Stimulated activated CD4-positive, alpha-beta T cell treated with anti-CD3 and anti-CD28 coated beads, Interleukin-15, amount 100 ng/mL, for 24 hours (primary cell): ENCODE measurements at regions not wholly inside any gene's neighbourhood (a gene's known extent, or its start where the extent isn't known, plus 50 kb on each side); places are given as distances from the start of the nearest gene placed in this dataset.

Experiments
- DNase-seq: peaks from one replicate; pipeline ENCODE4 v3.0.0-alpha.2; 2020

- DNase-seq: no peak
These were observed 1444.5 kb upstream of the CADM2 start for GRCh38 chr3:83514130-83514914.

GRCh38 chr3:83515123-83515522 is 1443.7 kb upstream of the CADM2 start:
- DNase-seq: no peak

- no peak for DNase-seq
These were observed 1435.2 kb upstream of the CADM2 start for GRCh38 chr3:83523470-83524073.

GRCh38 chr3:83524901-83525300 is 1433.9 kb upstream of the CADM2 start:
- no peak for DNase-seq

GRCh38 chr3:83559082-83559481 is 1399.7 kb upstream of the CADM2 start:
- DNase-seq: no peak

- DNase-seq: no peak
These were observed 1390.9 kb upstream of the CADM2 start for GRCh38 chr3:83567935-83568334.

GRCh38 chr3:83581546-83581945 is 1377.2 kb upstream of the CADM2 start:
- no peak for DNase-seq

- no peak for DNase-seq
These were observed 1357.1 kb upstream of the CADM2 start for GRCh38 chr3:83601704-83602103.

- no peak for DNase-seq
These were observed 1336.3 kb upstream of the CADM2 start for GRCh38 chr3:83622526-83622925.

- no peak for DNase-seq
These were observed 1333.5 kb upstream of the CADM2 start for GRCh38 chr3:83625261-83625660.

GRCh38 chr3:83628471-83628870 is 1330.3 kb upstream of the CADM2 start:
- DNase-seq: no peak

- no peak for DNase-seq
These were observed 1326.3 kb upstream of the CADM2 start for GRCh38 chr3:83632526-83632925.

- no peak for DNase-seq
These were observed 1325.0 kb upstream of the CADM2 start for GRCh38 chr3:83633758-83634157.

GRCh38 chr3:83649692-83650091 is 1309.1 kb upstream of the CADM2 start:
- no peak for DNase-seq

GRCh38 chr3:83655083-83655482 is 1303.7 kb upstream of the CADM2 start:
- no peak for DNase-seq

- no peak for DNase-seq
These were observed 1296.3 kb upstream of the CADM2 start for GRCh38 chr3:83662381-83662960.

GRCh38 chr3:83670416-83670815 is 1288.4 kb upstream of the CADM2 start:
- no peak for DNase-seq

GRCh38 chr3:83683937-83684598 is 1274.7 kb upstream of the CADM2 start:
- DNase-seq: no peak

GRCh38 chr3:83706669-83707068 is 1252.1 kb upstream of the CADM2 start:
- DNase-seq: no peak

- DNase-seq: no peak
These were observed 1243.5 kb upstream of the CADM2 start for GRCh38 chr3:83715307-83715706.

- DNase-seq: no peak
These were observed 1229.2 kb upstream of the CADM2 start for GRCh38 chr3:83729576-83729975.

- no peak for DNase-seq
These were observed 1224.1 kb upstream of the CADM2 start for GRCh38 chr3:83734656-83735055.

- no peak for DNase-seq
These were observed 1220.6 kb upstream of the CADM2 start for GRCh38 chr3:83738202-83738601.

GRCh38 chr3:83740504-83740903 is 1218.3 kb upstream of the CADM2 start:
- no peak for DNase-seq
